ENCODE measurements at regions not wholly inside any gene's neighbourhood (a gene's known extent, or its start where the extent isn't known, plus 50 kb on each side); places are given as distances from the start of the nearest gene placed in this dataset.

DNA sequence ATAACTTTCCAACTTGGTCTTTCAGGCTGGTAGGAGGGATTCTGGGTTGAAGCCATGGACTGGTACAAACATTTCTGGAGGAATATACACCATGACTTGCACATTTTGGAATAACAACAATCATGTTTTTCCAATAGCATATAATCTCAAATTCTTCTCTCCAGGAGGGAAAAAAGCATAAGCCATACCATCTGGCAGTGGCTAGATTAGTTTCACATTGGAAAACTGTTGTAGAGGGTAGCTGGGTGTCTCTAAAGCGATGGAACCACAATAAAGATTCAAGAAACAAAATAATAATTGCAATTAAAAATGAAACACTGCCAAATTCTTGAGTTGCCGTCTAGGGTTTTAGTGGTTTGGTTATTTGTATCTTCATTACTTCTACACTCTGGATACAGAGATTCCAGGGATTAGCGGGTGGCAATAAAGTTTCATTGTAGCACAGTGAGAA, 278.5 kb upstream of the RASGRP1 start:
- TF ChIP-seq, protein P1, sequence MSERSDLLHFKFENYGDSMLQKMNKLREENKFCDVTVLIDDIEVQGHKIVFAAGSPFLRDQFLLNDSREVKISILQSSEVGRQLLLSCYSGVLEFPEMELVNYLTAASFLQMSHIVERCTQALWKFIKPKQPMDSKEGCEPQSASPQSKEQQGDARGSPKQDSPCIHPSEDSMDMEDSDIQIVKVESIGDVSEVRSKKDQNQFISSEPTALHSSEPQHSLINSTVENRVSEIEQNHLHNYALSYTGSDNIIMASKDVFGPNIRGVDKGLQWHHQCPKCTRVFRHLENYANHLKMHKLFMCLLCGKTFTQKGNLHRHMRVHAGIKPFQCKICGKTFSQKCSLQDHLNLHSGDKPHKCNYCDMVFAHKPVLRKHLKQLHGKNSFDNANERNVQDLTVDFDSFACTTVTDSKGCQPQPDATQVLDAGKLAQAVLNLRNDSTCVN (CRISPR knock-in tag; IDR thresholded peaks at IDR 0.05; ENCODE audit: borderline replicate concordance), result no peak
- TF ChIP-seq ZNF720 (CRISPR knock-in tag; IDR thresholded peaks at IDR 0.05) (no peak), ZNF670 (CRISPR knock-in tag; IDR thresholded peaks at IDR 0.05; ENCODE audit: borderline replicate concordance) (no peak), ZNF124 (CRISPR knock-in tag; IDR thresholded peaks at IDR 0.05) (no peak), REST (IDR thresholded peaks at IDR 0.05; ENCODE audit: borderline replicate concordance in 1 of 2, low read depth in 1 of 2, low read length in 2 of 2) (no peak)
